AG04449 (cell line): ENCODE measurements at regions not wholly inside any gene's neighbourhood (a gene's known extent, or its start where the extent isn't known, plus 50 kb on each side); places are given as distances from the start of the nearest gene placed in this dataset.

Experiments used
- CTCF ChIA-PET: fragments of 350-600 bp; formaldehyde crosslinking; extraction: SDS; loops from one replicate; lab custom pipeline; 2021; ENCODE audit warnings: antibody characterized with exemption; lab: Yijun Ruan, JAX
- POLR2A ChIA-PET: fragments of 400-600, 350-600 bp; formaldehyde crosslinking; extraction: SDS; loops from one replicate; lab custom pipeline; 2020; ENCODE audit warnings: antibody characterized with exemption, inconsistent platforms; lab: Yijun Ruan, JAX
- DNase-seq: peaks from one replicate; pipeline ENCODE4 v3.0.0-alpha.2; 2010; ENCODE audit warnings: low read depth, low spot score
- H3K4me3 ChIP-seq: 2 replicates; pipeline ENCODE4 v1.5.1; 2011; ENCODE audit warnings: low read depth, mild to moderate bottlenecking, control low read depth, low read length
- CTCF ChIP-seq: IDR thresholded peaks from one replicate; pipeline ENCODE4 v1.5.1; 2011; ENCODE audit warnings: mild to moderate bottlenecking, moderate library complexity, low read length, control low read depth, inconsistent platforms; ENCODE audit not compliant: insufficient read depth; ENCODE audit errors: missing control alignments

- POLR2A ChIA-PET, result no interaction called here
- CTCF ChIA-PET, result no interaction called here
- DNase-seq, result no peak
These were observed 2314.1 kb downstream of the LRRC4C start for GRCh38 chr11:39145346-39145745.

GRCh38 chr11:39144351-39145130 is 2314.9 kb downstream of the LRRC4C start:
- no peak for DNase-seq
- ChIA-PET POLR2A (no interaction called here), CTCF (no interaction called here)
- no peak overlapping the region for H3K4me3 ChIP-seq
- no peak for TF ChIP-seq CTCF

More at GRCh38 chr11:39145346-39145745, 2314.1 kb downstream of the LRRC4C start:
- TF ChIP-seq CTCF, result no peak
- no peak overlapping the region for H3K4me3 ChIP-seq

GRCh38 chr11:39139581-39139980 is 2319.9 kb downstream of the LRRC4C start:
- no peak overlapping the region for H3K4me3 ChIP-seq
- no peak for DNase-seq
- POLR2A ChIA-PET, result no interaction called here
- CTCF ChIA-PET, result no interaction called here
- TF ChIP-seq CTCF, result no peak

GRCh38 chr11:39120890-39121289 is 2338.6 kb downstream of the LRRC4C start:
- ChIA-PET CTCF (no interaction called here), POLR2A (no interaction called here)
- no peak for TF ChIP-seq CTCF
- H3K4me3 ChIP-seq, result no peak overlapping the region
- DNase-seq, result no peak

GRCh38 chr11:39113606-39114005 is 2345.8 kb downstream of the LRRC4C start:
- ChIA-PET CTCF (no interaction called here), POLR2A (no interaction called here)
- DNase-seq, result no peak
- H3K4me3 ChIP-seq, result no peak overlapping the region
- no peak for TF ChIP-seq CTCF

- no peak overlapping the region for H3K4me3 ChIP-seq
- TF ChIP-seq CTCF, result no peak
- no peak for DNase-seq
- ChIA-PET POLR2A (no interaction called here), CTCF (no interaction called here)
These were observed 2357.2 kb downstream of the LRRC4C start for GRCh38 chr11:39102236-39102635.
